GM23248 (cell line): ENCODE measurements at regions not wholly inside any gene's neighbourhood (a gene's known extent, or its start where the extent isn't known, plus 50 kb on each side); places are given as distances from the start of the nearest gene placed in this dataset.

Source experiments
- EZH2 ChIP-seq: fragments of 200-600 bp; sonication (generic); IDR thresholded peaks from 2 replicates; pipeline ENCODE4 v1.6.1; 2018; ENCODE audit warnings: antibody characterized with exemption, mild to moderate bottlenecking; ENCODE audit not compliant: insufficient read depth, poor library complexity, severe bottlenecking
- EZH2phosphoT487 ChIP-seq: fragments of 200-600 bp; sonication (generic); IDR thresholded peaks from 2 replicates; pipeline ENCODE4 v1.6.1; 2018; ENCODE audit warnings: antibody characterized with exemption, moderate library complexity, mild to moderate bottlenecking, low read depth; ENCODE audit not compliant: insufficient read depth

GRCh38 chr12:76962099-76962498 lies 83.3 kb upstream of the CSRP2 start:
- TF ChIP-seq EZH2 (no peak), EZH2phosphoT487 (no peak)
